Neural crest cell (in vitro differentiated cells): ENCODE measurements at regions not wholly inside any gene's neighbourhood (a gene's known extent, or its start where the extent isn't known, plus 50 kb on each side); places are given as distances from the start of the nearest gene placed in this dataset.

Experiments used
- DNase-seq: peaks from one replicate; pipeline ENCODE4 v3.0.0; 2021; ENCODE audit warnings: low read depth, mixed read lengths, low spot score
- H3K27ac Mint-ChIP-seq: one replicate; pipeline ENCODE4 v1.8.0; 2021; ENCODE audit warnings: mild to moderate bottlenecking, mixed read lengths; ENCODE audit not compliant: unreplicated experiment
- H3K27me3 Mint-ChIP-seq: 2 replicates; pipeline ENCODE4 v1.8.0; 2021; ENCODE audit warnings: low read depth, mild to moderate bottlenecking, mixed read lengths
- H3K36me3 Mint-ChIP-seq: 2 replicates; pipeline ENCODE4 v1.8.0; 2021; ENCODE audit warnings: low read depth, mild to moderate bottlenecking, mixed read lengths
- H3K4me1 Mint-ChIP-seq: 2 replicates; pipeline ENCODE4 v1.8.0; 2021; ENCODE audit warnings: mixed read lengths
- H3K4me3 Mint-ChIP-seq: one replicate; pipeline ENCODE4 v1.8.0; 2021; ENCODE audit warnings: mild to moderate bottlenecking, mixed read lengths
- H3K9me3 Mint-ChIP-seq: 2 replicates; pipeline ENCODE4 v1.8.0; 2021; ENCODE audit warnings: mixed read lengths
- CTCF ChIP-seq: fragments of 200-600 bp; sonication (generic); conservative IDR thresholded peaks from 2 replicates; pipeline ENCODE4 v1.5.0; 2021; ENCODE audit warnings: antibody characterized with exemption, mild to moderate bottlenecking

GRCh38 chr2:157075924-157076323, 181.6 kb upstream of the GALNT5 start:
- no peak for TF ChIP-seq CTCF
- Mint-ChIP-seq H3K27ac (no peak overlapping the region), H3K36me3 (peaks cover 3% of the 10 kb centered on the region), H3K27me3 (no peaks in the 10 kb centered on the region), H3K4me1 (peaks cover 41% of the 10 kb centered on the region), H3K9me3 (peaks cover 2% of the 10 kb centered on the region), H3K4me3 (no peak overlapping the region)
- no peak for DNase-seq

- DNase-seq, result no peak
- H3K9me3 Mint-ChIP-seq, result no peaks in the 10 kb centered on the region
- TF ChIP-seq CTCF, result no peak
- peaks cover 3% of the 10 kb centered on the region for H3K36me3 Mint-ChIP-seq
- H3K27me3 Mint-ChIP-seq, result no peaks in the 10 kb centered on the region
- H3K4me1 Mint-ChIP-seq, result peaks cover 47% of the 10 kb centered on the region
- H3K4me3 Mint-ChIP-seq, result no peak overlapping the region
- no peak overlapping the region for H3K27ac Mint-ChIP-seq
These were observed 180.9 kb upstream of the GALNT5 start for GRCh38 chr2:157076526-157077161.

- Mint-ChIP-seq H3K36me3 (no peaks in the 10 kb centered on the region), H3K4me3 (peak overlapping the region; percentile 28), H3K9me3 (no peaks in the 10 kb centered on the region), H3K27me3 (no peaks in the 10 kb centered on the region), H3K27ac (peak overlapping the region; percentile 76), H3K4me1 (peaks cover 48% of the 10 kb centered on the region)
- TF ChIP-seq CTCF, result no peak
- no peak for DNase-seq
These were observed 179.7 kb upstream of the GALNT5 start for GRCh38 chr2:157077753-157078350.

GRCh38 chr2:157082950-157083349, 174.6 kb upstream of the GALNT5 start:
- Mint-ChIP-seq H3K27ac (no peak overlapping the region), H3K4me1 (peaks cover 43% of the 10 kb centered on the region), H3K4me3 (no peak overlapping the region), H3K27me3 (no peaks in the 10 kb centered on the region), H3K9me3 (no peaks in the 10 kb centered on the region), H3K36me3 (no peaks in the 10 kb centered on the region)
- no peak for TF ChIP-seq CTCF
- no peak for DNase-seq

DNA sequence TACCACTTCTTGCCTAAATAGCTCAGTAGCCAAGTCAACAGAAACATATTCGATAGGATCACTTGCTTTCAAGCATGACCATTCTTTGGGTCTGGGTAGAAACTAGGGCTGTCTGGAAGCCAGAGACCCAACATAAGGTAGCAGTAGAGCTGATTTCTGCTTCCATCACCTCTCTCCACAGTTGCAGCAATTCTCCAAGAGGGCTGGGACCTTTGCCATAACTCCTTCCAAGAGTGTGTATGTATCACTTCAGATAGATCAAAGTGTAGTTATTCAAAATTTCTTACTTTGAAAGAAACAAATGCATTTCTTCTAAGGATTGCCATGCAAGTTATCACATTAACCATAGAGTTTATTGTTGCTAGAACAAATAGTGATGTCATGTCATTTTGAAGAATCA, 172.0 kb upstream of the GALNT5 start:
- no peak for DNase-seq
- no peak for TF ChIP-seq CTCF
- Mint-ChIP-seq H3K36me3 (no peaks in the 10 kb centered on the region), H3K4me1 (peaks cover 28% of the 10 kb centered on the region), H3K4me3 (no peak overlapping the region), H3K9me3 (no peaks in the 10 kb centered on the region), H3K27ac (no peak overlapping the region), H3K27me3 (no peaks in the 10 kb centered on the region)
